ENCODE measurements at regions not wholly inside any gene's neighbourhood (a gene's known extent, or its start where the extent isn't known, plus 50 kb on each side); places are given as distances from the start of the nearest gene placed in this dataset.
"Not testable (repeated sequence)": the region's sequence is repeated elsewhere in the genome, so short reads cannot be mapped to it uniquely, and the experiment has no call there.

DNA sequence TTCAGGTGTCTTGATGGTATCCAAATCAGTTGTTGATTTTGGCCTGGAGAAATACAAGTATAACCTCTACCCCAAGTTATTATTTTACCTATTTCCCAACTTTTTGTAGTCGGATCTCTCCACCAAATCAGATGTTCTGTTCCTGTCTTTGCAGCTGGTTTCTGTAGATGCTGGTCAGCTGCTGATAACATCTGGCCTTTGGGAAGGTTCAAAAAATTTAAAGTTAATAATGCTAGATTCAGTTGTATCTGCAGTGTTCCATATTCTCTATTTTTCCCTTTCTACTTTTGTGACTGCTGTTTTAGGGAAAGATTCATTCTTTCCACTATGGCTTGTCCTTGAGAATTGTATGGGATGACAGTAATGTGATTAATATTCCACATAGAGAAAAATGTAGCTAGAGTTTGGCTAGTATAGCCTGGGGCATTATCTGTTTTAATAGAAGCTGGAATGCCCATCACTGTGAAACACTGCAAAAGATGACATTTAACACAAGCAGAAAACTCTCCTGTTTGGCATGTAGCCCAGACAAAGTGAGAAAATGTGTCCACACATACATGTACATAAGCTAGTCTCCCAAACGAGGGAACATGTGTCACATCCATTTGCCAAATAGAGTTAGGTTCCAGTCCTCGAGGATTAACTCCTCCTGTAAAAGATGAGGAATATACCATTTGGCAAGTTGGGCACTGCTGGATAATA, 99.2 kb downstream of the ZNF100 start:
- H3K18ac ChIP-seq (ENCODE audit: extremely low read depth, low read length); H3K23ac ChIP-seq (ENCODE audit: insufficient read length); H2AFZ ChIP-seq (ENCODE audit: low read length); H3K4me2 ChIP-seq (ENCODE audit: insufficient read depth in 1 of 2, low read depth in 2 of 2, low read length in 2 of 2); H4K91ac ChIP-seq (replicated peaks; ENCODE audit: insufficient read length, low read length); H3K79me2 ChIP-seq (ENCODE audit: control insufficient read depth in 1 of 2, insufficient read depth in 2 of 2, low read length in 2 of 2); H3K23me2 ChIP-seq (ENCODE audit: low read depth, low read length); H3K4ac ChIP-seq (replicated peaks; ENCODE audit: insufficient read length, low read depth, low read length); H3K36me3 ChIP-seq (ENCODE audit: control insufficient read depth in 2 of 4, insufficient read depth in 4 of 4, low read length in 3 of 4); H3K56ac ChIP-seq (replicated peaks; ENCODE audit: insufficient read length, low read depth, low read length); H3K4me1 ChIP-seq (replicated peaks in 1 of 4; ENCODE audit: control insufficient read depth in 3 of 4, insufficient read depth in 4 of 4, low read length in 3 of 4); DNase-seq (ENCODE audit: low read depth in 1 of 2, low spot score in 2 of 2); H4K5ac ChIP-seq (ENCODE audit: insufficient read length, low read depth, low read length); H2BK20ac ChIP-seq (ENCODE audit: low read length); H3K27me3 ChIP-seq (replicated peaks in 1 of 4; ENCODE audit: control insufficient read depth in 3 of 4, extremely low read depth in 1 of 4, insufficient read depth in 3 of 4, low read length in 3 of 4); H4K8ac ChIP-seq (ENCODE audit: extremely low read depth, insufficient read depth, low read length); H4K20me1 ChIP-seq (replicated peaks in 1 of 2; ENCODE audit: control insufficient read depth in 1 of 2, insufficient read depth in 2 of 2, low read length in 2 of 2); FAIRE-seq; H3K9ac ChIP-seq (replicated peaks in 1 of 4; ENCODE audit: extremely low read depth in 1 of 4, low read depth in 3 of 4, low read length in 3 of 4); H3K27ac ChIP-seq (ENCODE audit: low read depth, low read length); H3K4me3 ChIP-seq (ENCODE audit: extremely low read depth in 1 of 4, insufficient read depth in 2 of 4, low read depth in 3 of 4, low read length in 4 of 4); H3K14ac ChIP-seq (ENCODE audit: insufficient read length); H2BK5ac ChIP-seq (ENCODE audit: low read depth, low read length); H2BK120ac ChIP-seq (replicated peaks; ENCODE audit: low read depth, low read length); H2BK12ac ChIP-seq (ENCODE audit: low read depth, low read length); H2BK15ac ChIP-seq (ENCODE audit: low read length); H2AK5ac ChIP-seq (ENCODE audit: low read depth, low read length); POLR2A ChIA-PET (ENCODE audit: partially characterized antibody); H3K79me1 ChIP-seq (ENCODE audit: low read depth, low read length): not testable (repeated sequence)
- H3K9me3 ChIP-seq (ENCODE audit: insufficient read depth in 2 of 2, low read depth in 1 of 2, low read length in 1 of 2): peaks cover 10% of the 10 kb centered on the region in 2 experiments; a peak in 3 of 4 replicates
- 75% methylated on average over 3 of the region's 3 CpGs; no CpG with 5 or more reads in 1 of the 2 experiments for WGBS, 2 experiments (ENCODE audit: extremely low coverage in 1 of 2, insufficient coverage in 1 of 2, insufficient read length in 1 of 2, insufficient replicate concordance in 2 of 2, low coverage in 1 of 2, low lambda C conversion rate in 2 of 2, missing lambda C conversion rate in 1 of 2)
- CTCF ChIA-PET (ENCODE audit: partially characterized antibody): interaction anchor here (1.8 to 2.5 kb wide), 2 partner anchors 10 to 185 kb away, joined by 5 to 6 read pairs; no protein-coding TSS in a partner anchor
